RWPE1 (cell line): ENCODE measurements at regions not wholly inside any gene's neighbourhood (a gene's known extent, or its start where the extent isn't known, plus 50 kb on each side); places are given as distances from the start of the nearest gene placed in this dataset.

ENCODE experiments used
- CTCF ChIA-PET: fragments of 350-600 bp; sonication (Branson Sonifier 250); formaldehyde crosslinking; extraction: SDS; loops from one replicate; lab custom pipeline; 2021; lab: Yijun Ruan, JAX
- POLR2A ChIA-PET: fragments of 400-600 bp; formaldehyde crosslinking; extraction: SDS; loops from one replicate; lab custom pipeline; 2020; ENCODE audit warnings: antibody characterized with exemption; ENCODE audit not compliant: low non-redundant PET; lab: Yijun Ruan, JAX
- DNase-seq: peaks from one replicate; pipeline ENCODE4 v3.0.0; 2012; ENCODE audit warnings: low spot score
- H3K27ac ChIP-seq: fragments of 450-650 bp; 2 replicates; pipeline ENCODE4 v1.5.1; 2017
- CTCF ChIP-seq: fragments of 450-650 bp; conservative IDR thresholded peaks from 2 replicates; pipeline ENCODE4 v1.5.1; 2017; ENCODE audit warnings: low read depth, mild to moderate bottlenecking

GRCh38 chr6:4588163-4588562 lies 188.0 kb upstream of the CDYL start:
- no peak for TF ChIP-seq CTCF
- ChIA-PET CTCF (no interaction called here), POLR2A (no interaction called here)
- DNase-seq = no peak
- no peak overlapping the region for H3K27ac ChIP-seq

GRCh38 chr6:4587171-4587570 lies 189.0 kb upstream of the CDYL start:
- CTCF ChIA-PET = no interaction called here
- H3K27ac ChIP-seq = no peak overlapping the region
- no peak for TF ChIP-seq CTCF
- DNase-seq = no peak
- POLR2A ChIA-PET = no interaction called here

GRCh38 chr6:4586469-4586859 lies 189.7 kb upstream of the CDYL start:
- no peak overlapping the region for H3K27ac ChIP-seq
- ChIA-PET POLR2A (no interaction called here), CTCF (interaction anchor here (0.6 kb wide), 1 partner anchor 803 kb away, joined by 3 read pairs; no protein-coding TSS in a partner anchor)
- DNase-seq = no peak
- TF ChIP-seq CTCF = no peak

GRCh38 chr6:4585682-4586468 lies 190.3 kb upstream of the CDYL start:
- no peak for DNase-seq
- H3K27ac ChIP-seq = no peak overlapping the region
- TF ChIP-seq CTCF = no peak
- ChIA-PET CTCF (interaction anchor here (0.6 kb wide), 1 partner anchor 802 kb away, joined by 3 read pairs; no protein-coding TSS in a partner anchor), POLR2A (no interaction called here)

- no peak overlapping the region for H3K27ac ChIP-seq
- no peak for DNase-seq
- ChIA-PET POLR2A (no interaction called here), CTCF (no interaction called here)
- TF ChIP-seq CTCF = no peak
Measured at GRCh38 chr6:4584801-4585200, 191.4 kb upstream of the CDYL start.

- no peak for TF ChIP-seq CTCF
- POLR2A ChIA-PET = no interaction called here
- CTCF ChIA-PET = interaction anchor here (0.6 kb wide), 1 partner anchor 230 kb away, joined by 4 read pairs; no protein-coding TSS in a partner anchor
- no peak overlapping the region for H3K27ac ChIP-seq
- DNase-seq = no peak
Measured at GRCh38 chr6:4582506-4583417, 193.4 kb upstream of the CDYL start.
